ENCODE measurements at regions not wholly inside any gene's neighbourhood (a gene's known extent, or its start where the extent isn't known, plus 50 kb on each side); places are given as distances from the start of the nearest gene placed in this dataset.

DNA sequence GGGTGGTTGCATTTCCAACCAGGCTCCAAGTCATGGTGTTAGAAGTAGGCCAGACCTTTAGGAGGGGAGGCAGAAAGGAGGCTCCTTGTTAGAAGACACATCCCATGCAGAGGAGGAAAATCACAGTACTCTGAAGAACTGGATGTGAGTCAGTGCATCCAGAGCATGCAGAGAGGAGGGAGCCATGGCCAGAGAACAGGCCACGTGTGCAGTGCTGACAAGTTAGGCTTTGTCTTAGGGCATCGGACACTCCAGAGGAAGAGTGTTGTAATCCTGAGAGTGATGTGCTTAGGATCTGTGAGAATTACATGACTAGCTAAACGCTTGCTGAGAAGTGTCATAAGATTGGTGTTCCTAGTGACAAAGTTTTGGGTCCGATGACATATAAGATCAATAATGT lies 456.5 kb upstream of the THRB start:
- Histone ChIP-seq H3K27ac (ENCODE audit: insufficient read depth, low read depth, low read length) (no peak overlapping the region), H3K4me3 (replicated peaks in 1 of 3; ENCODE audit: insufficient read depth in 1 of 3, low read depth in 1 of 3, low read length in 3 of 3) (no peak overlapping the region), H3K9me3 (replicated peaks; ENCODE audit: control insufficient read depth, insufficient read depth, low read length) (no peaks in the 10 kb centered on the region), H2AFZ (ENCODE audit: low read depth, low read length) (no peak overlapping the region), H3K79me2 (ENCODE audit: control insufficient read depth, insufficient read depth, low read length) (no peaks in the 10 kb centered on the region), H3K9me1 (replicated peaks; ENCODE audit: control insufficient read depth, extremely low read depth, insufficient read depth, low read length) (no peaks in the 10 kb centered on the region), H3K36me3 (ENCODE audit: control insufficient read depth in 2 of 2, extremely low read depth in 1 of 2, insufficient read depth in 2 of 2, low read length in 2 of 2) (no peaks in the 10 kb centered on the region), H3K4me1 (ENCODE audit: control insufficient read depth, extremely low read depth, insufficient read depth, low read length) (no peaks in the 10 kb centered on the region), H3K4me2 (ENCODE audit: insufficient read depth, low read length) (no peak overlapping the region), H3K27me3 (ENCODE audit: control insufficient read depth in 2 of 2, insufficient read depth in 2 of 2, low read length in 2 of 2) (no peaks in the 10 kb centered on the region), H4K20me1 (replicated peaks; ENCODE audit: control insufficient read depth, extremely low read depth, insufficient read depth, low read length) (no peaks in the 10 kb centered on the region), H3K9ac (replicated peaks; ENCODE audit: extremely low read depth, insufficient read depth, low read length) (no peak overlapping the region)
- intact Hi-C loops (cut with micrococcal nuclease) (no loop called here), dilution Hi-C loops (cut with MboI; ENCODE audit: extremely low pct_ligation_motif_present, low sequenced_read_pairs) (no loop called here)
- TF ChIP-seq EZH2 (IDR thresholded peaks at IDR 0.05; ENCODE audit: borderline replicate concordance, low read depth, low read length, severe bottlenecking): no peak
- no peak for TF ChIP-seq FOS (IDR thresholded peaks at IDR 0.05; ENCODE audit: borderline replicate concordance, insufficient read depth, low read length)
- TF ChIP-seq, protein P1, sequence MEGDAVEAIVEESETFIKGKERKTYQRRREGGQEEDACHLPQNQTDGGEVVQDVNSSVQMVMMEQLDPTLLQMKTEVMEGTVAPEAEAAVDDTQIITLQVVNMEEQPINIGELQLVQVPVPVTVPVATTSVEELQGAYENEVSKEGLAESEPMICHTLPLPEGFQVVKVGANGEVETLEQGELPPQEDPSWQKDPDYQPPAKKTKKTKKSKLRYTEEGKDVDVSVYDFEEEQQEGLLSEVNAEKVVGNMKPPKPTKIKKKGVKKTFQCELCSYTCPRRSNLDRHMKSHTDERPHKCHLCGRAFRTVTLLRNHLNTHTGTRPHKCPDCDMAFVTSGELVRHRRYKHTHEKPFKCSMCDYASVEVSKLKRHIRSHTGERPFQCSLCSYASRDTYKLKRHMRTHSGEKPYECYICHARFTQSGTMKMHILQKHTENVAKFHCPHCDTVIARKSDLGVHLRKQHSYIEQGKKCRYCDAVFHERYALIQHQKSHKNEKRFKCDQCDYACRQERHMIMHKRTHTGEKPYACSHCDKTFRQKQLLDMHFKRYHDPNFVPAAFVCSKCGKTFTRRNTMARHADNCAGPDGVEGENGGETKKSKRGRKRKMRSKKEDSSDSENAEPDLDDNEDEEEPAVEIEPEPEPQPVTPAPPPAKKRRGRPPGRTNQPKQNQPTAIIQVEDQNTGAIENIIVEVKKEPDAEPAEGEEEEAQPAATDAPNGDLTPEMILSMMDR (IDR thresholded peaks at IDR 0.05; ENCODE audit: extremely low read depth in 1 of 2, insufficient read depth in 1 of 2, low read depth in 1 of 2, low read length in 2 of 2): no peak
- TF ChIP-seq MYC (IDR thresholded peaks at IDR 0.05; ENCODE audit: low read depth, low read length): no peak
- no peak for TF ChIP-seq POLR2AphosphoS5 (IDR thresholded peaks at IDR 0.05; ENCODE audit: insufficient read depth, low read depth, low read length)
- TF ChIP-seq GATA2 (IDR thresholded peaks at IDR 0.05; ENCODE audit: insufficient read depth, insufficient read length, low read depth, low read length): no peak
- TF ChIP-seq POLR2A (IDR thresholded peaks at IDR 0.05; ENCODE audit: low read depth, low read length): no peak
- no peak for TF ChIP-seq JUN (IDR thresholded peaks at IDR 0.05; ENCODE audit: borderline replicate concordance, insufficient read depth, insufficient read length, low read depth)
- TF ChIP-seq, protein P2, sequence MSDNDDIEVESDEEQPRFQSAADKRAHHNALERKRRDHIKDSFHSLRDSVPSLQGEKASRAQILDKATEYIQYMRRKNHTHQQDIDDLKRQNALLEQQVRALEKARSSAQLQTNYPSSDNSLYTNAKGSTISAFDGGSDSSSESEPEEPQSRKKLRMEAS (IDR thresholded peaks at IDR 0.05; ENCODE audit: insufficient read depth, insufficient read length): no peak
- FAIRE-seq: no peak
- BruUV-seq (replicated peaks): no TSS peak
- ChIA-PET CTCF (interaction anchor here (0.7 kb wide), 1 partner anchor 20 kb away, joined by 4 read pairs; no protein-coding TSS in a partner anchor), POLR2A (no interaction called here)
- DNase-seq (ENCODE audit: low read depth, low spot score): no peak

All from endothelial cell of umbilical vein (primary cell).